Astrocyte (in vitro differentiated cells and primary cell): ENCODE measurements at regions not wholly inside any gene's neighbourhood (a gene's known extent, or its start where the extent isn't known, plus 50 kb on each side); places are given as distances from the start of the nearest gene placed in this dataset.
A peak's percentile ranks its signal among the peaks of the same experiment; 100 is the strongest.

ENCODE experiments used
- DNase-seq: peaks from one replicate; pipeline ENCODE4 v3.0.0-alpha.2; 2010; ENCODE audit warnings: low read depth
- FAIRE-seq: peaks from 2 replicates; lab custom pipeline; 2011; peaks lifted over from hg19 to GRCh38; lab: Jason Lieb, UNC
- H2AFZ ChIP-seq: 2 replicates; pipeline ENCODE4 v1.6.0; 2012; ENCODE audit warnings: low read depth, low read length, inconsistent platforms
- H3K27ac ChIP-seq: 2 replicates; pipeline ENCODE4 v1.5.1; 2011; ENCODE audit warnings: low read depth, low read length, inconsistent platforms
- H3K27me3 ChIP-seq: 2 replicates; pipeline ENCODE4 v1.6.0; 2011; ENCODE audit warnings: low read length, inconsistent platforms; ENCODE audit not compliant: insufficient read depth
- H3K36me3 ChIP-seq: 2 replicates; pipeline ENCODE4 v1.5.1; 2011; ENCODE audit warnings: low read length, inconsistent platforms; ENCODE audit not compliant: insufficient read depth
- H3K4me1 ChIP-seq: 2 replicates; pipeline ENCODE4 v1.5.1; 2011; ENCODE audit warnings: low read length, inconsistent platforms; ENCODE audit not compliant: insufficient read depth
- H3K4me2 ChIP-seq: 2 replicates; pipeline ENCODE4 v1.6.0; 2012; ENCODE audit warnings: low read length, inconsistent platforms
- H3K4me3 ChIP-seq: 2 replicates; pipeline ENCODE4 v1.5.1; 2011; ENCODE audit warnings: low read depth, mild to moderate bottlenecking, low read length, inconsistent platforms; ENCODE audit not compliant: insufficient read depth
- H3K79me2 ChIP-seq: 2 replicates; pipeline ENCODE4 v1.6.0; 2012; ENCODE audit warnings: mild to moderate bottlenecking, low read length, inconsistent platforms; ENCODE audit not compliant: insufficient read depth
- H3K9ac ChIP-seq: 2 replicates; pipeline ENCODE4 v1.6.0; 2012; ENCODE audit warnings: mild to moderate bottlenecking, low read length, inconsistent platforms
- H3K9me3 ChIP-seq: 2 replicates; pipeline ENCODE4 v1.5.1; 2012; ENCODE audit warnings: low read depth, mild to moderate bottlenecking, low read length, inconsistent platforms; ENCODE audit not compliant: insufficient read depth
- H4K20me1 ChIP-seq: 2 replicates; pipeline ENCODE4 v1.6.0; 2012; ENCODE audit warnings: low read length, inconsistent platforms; ENCODE audit not compliant: insufficient read depth
- H3K27ac Mint-ChIP-seq: one replicate; pipeline ENCODE4 v1.8.0; 2021; ENCODE audit warnings: mild to moderate bottlenecking, mixed read lengths; ENCODE audit not compliant: unreplicated experiment
- H3K27me3 Mint-ChIP-seq: one replicate; pipeline ENCODE4 v1.8.0; 2021; ENCODE audit warnings: low read depth, mixed read lengths; ENCODE audit not compliant: unreplicated experiment
- H3K36me3 Mint-ChIP-seq: one replicate; pipeline ENCODE4 v1.8.0; 2021; ENCODE audit warnings: low read depth, mixed read lengths; ENCODE audit not compliant: unreplicated experiment
- H3K4me1 Mint-ChIP-seq: one replicate; pipeline ENCODE4 v1.8.0; 2021; ENCODE audit warnings: low read depth, mixed read lengths; ENCODE audit not compliant: unreplicated experiment
- H3K4me3 Mint-ChIP-seq: one replicate; pipeline ENCODE4 v1.8.0; 2021; ENCODE audit warnings: mild to moderate bottlenecking, moderate library complexity, mixed read lengths; ENCODE audit not compliant: unreplicated experiment
- H3K9me3 Mint-ChIP-seq: one replicate; pipeline ENCODE4 v1.8.0; 2021; ENCODE audit warnings: mild to moderate bottlenecking, mixed read lengths; ENCODE audit not compliant: unreplicated experiment
- EZH2 ChIP-seq: IDR thresholded peaks from 2 replicates; pipeline ENCODE4 v1.6.1; 2012; ENCODE audit warnings: mild to moderate bottlenecking, low read length, inconsistent platforms; ENCODE audit not compliant: insufficient read depth
- TF ChIP-seq, protein P1 (sequence below): IDR thresholded peaks from 2 replicates; pipeline ENCODE4 v1.5.1; 2011; ENCODE audit warnings: low read depth, mild to moderate bottlenecking, inconsistent platforms, low read length, moderate library complexity; ENCODE audit not compliant: insufficient read depth

DNA sequence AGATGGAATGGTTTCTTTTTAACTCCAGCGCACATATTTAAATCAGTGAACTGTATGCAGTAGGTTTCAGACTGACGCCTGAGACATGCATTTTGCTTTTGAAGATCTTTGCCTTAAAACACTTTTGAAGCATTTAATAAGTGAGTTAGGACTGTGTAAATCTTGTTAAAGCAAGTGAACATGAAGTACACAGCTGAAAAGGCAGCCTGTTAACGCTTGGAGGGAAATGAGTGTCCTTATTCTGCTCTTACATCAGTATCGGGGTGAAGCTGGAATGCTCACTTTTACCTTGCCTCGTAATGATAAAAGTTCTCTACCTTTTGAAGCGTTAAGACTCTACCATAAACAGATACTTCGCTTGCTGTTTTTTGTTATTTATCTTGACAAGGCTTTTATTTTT, 552.2 kb downstream of the ZNF608 start:
- Mint-ChIP-seq H3K27me3 (no peaks in the 10 kb centered on the region), H3K4me3 (no peak overlapping the region), H3K4me1 (peaks cover 29% of the 10 kb centered on the region), H3K27ac (peak overlapping the region; percentile 87), H3K9me3 (no peaks in the 10 kb centered on the region), H3K36me3 (no peaks in the 10 kb centered on the region)
- Histone ChIP-seq H3K9me3 (no peaks in the 10 kb centered on the region), H3K4me2 (no peak overlapping the region), H3K4me1 (peaks cover 5% of the 10 kb centered on the region), H3K79me2 (no peaks in the 10 kb centered on the region), H3K27ac (no peak overlapping the region), H3K9ac (no peak overlapping the region), H3K36me3 (no peaks in the 10 kb centered on the region), H4K20me1 (no peaks in the 10 kb centered on the region), H3K27me3 (no peaks in the 10 kb centered on the region), H3K4me3 (no peak overlapping the region), H2AFZ (no peak overlapping the region)
- FAIRE-seq (no peak), DNase-seq (no peak)
- TF ChIP-seq EZH2, result no peak
- TF ChIP-seq, protein P1, sequence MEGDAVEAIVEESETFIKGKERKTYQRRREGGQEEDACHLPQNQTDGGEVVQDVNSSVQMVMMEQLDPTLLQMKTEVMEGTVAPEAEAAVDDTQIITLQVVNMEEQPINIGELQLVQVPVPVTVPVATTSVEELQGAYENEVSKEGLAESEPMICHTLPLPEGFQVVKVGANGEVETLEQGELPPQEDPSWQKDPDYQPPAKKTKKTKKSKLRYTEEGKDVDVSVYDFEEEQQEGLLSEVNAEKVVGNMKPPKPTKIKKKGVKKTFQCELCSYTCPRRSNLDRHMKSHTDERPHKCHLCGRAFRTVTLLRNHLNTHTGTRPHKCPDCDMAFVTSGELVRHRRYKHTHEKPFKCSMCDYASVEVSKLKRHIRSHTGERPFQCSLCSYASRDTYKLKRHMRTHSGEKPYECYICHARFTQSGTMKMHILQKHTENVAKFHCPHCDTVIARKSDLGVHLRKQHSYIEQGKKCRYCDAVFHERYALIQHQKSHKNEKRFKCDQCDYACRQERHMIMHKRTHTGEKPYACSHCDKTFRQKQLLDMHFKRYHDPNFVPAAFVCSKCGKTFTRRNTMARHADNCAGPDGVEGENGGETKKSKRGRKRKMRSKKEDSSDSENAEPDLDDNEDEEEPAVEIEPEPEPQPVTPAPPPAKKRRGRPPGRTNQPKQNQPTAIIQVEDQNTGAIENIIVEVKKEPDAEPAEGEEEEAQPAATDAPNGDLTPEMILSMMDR, result no peak

DNA sequence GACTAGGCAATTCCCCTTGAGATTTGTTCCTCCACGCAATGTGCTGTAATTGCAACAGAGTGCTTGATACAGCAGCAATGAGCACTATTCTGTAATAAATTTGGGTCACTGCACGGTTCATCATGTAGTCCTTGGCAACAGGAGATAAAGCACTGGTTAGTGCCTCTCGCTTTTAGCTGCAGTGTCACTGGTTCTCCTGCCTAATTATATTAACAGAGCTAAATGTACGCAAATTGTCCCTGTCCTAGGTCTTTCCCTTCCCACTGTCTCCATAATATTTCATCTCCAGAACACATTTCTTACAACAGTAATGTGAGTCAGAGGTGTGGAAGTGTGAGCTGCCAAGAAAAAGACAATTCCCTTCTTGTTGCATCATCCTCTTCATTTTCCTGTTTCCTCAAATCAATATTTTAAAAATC, 553.1 kb downstream of the ZNF608 start:
- Histone ChIP-seq H4K20me1 (no peaks in the 10 kb centered on the region), H3K4me1 (peaks cover 5% of the 10 kb centered on the region), H3K27ac (no peak overlapping the region), H3K9me3 (no peaks in the 10 kb centered on the region), H2AFZ (no peak overlapping the region), H3K36me3 (no peaks in the 10 kb centered on the region), H3K27me3 (no peaks in the 10 kb centered on the region), H3K79me2 (no peaks in the 10 kb centered on the region), H3K4me2 (peak overlapping the region; percentile 59), H3K4me3 (no peak overlapping the region), H3K9ac (no peak overlapping the region)
- TF ChIP-seq, protein P1, result no peak
- TF ChIP-seq EZH2, result no peak
- peaks cover 29% of the 10 kb centered on the region for H3K4me1 Mint-ChIP-seq
- H3K27ac Mint-ChIP-seq, result peak overlapping the region; percentile 87
- no peaks in the 10 kb centered on the region for H3K9me3 Mint-ChIP-seq
- peak; percentile 60 for FAIRE-seq
- no peaks in the 10 kb centered on the region for H3K36me3 Mint-ChIP-seq
- H3K27me3 Mint-ChIP-seq, result no peaks in the 10 kb centered on the region
- DNase-seq, result peak; percentile 71
- no peak overlapping the region for H3K4me3 Mint-ChIP-seq

DNA sequence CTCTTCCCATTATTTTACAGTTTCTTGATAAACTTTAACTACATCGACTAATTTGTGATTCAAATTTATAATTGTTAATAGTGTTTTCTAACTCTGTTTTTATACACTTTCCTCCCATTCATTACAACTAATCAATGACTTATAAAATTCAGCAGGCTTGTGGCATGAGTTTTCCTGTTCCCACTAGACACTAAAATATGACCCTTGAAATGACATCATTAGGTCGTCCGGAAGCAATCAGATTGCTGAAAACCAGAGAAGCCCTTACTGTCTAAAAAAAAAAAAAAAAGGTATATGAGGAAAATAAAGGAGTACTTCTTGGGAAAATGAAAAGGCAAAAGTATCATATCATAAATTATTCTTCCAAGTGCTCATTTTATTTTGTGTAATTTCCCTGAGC, 553.7 kb downstream of the ZNF608 start:
- DNase-seq (no peak), FAIRE-seq (no peak)
- H3K4me2 ChIP-seq, result no peak overlapping the region

More for the DNA sequence above, 553.7 kb downstream of the ZNF608 start:
- Histone ChIP-seq H3K9ac (no peak overlapping the region), H3K79me2 (no peaks in the 10 kb centered on the region), H3K27ac (no peak overlapping the region), H3K36me3 (no peaks in the 10 kb centered on the region), H3K4me1 (peaks cover 5% of the 10 kb centered on the region), H3K27me3 (no peaks in the 10 kb centered on the region), H2AFZ (no peak overlapping the region), H3K9me3 (no peaks in the 10 kb centered on the region), H4K20me1 (no peaks in the 10 kb centered on the region), H3K4me3 (no peak overlapping the region)
- Mint-ChIP-seq H3K9me3 (no peaks in the 10 kb centered on the region), H3K4me3 (no peak overlapping the region), H3K27me3 (no peaks in the 10 kb centered on the region), H3K36me3 (no peaks in the 10 kb centered on the region), H3K4me1 (peaks cover 29% of the 10 kb centered on the region), H3K27ac (peak overlapping the region; percentile 54)
- TF ChIP-seq, protein P1, result no peak
- TF ChIP-seq EZH2, result no peak
